ENCODE measurements at regions not wholly inside any gene's neighbourhood (a gene's known extent, or its start where the extent isn't known, plus 50 kb on each side); places are given as distances from the start of the nearest gene placed in this dataset.

DNA sequence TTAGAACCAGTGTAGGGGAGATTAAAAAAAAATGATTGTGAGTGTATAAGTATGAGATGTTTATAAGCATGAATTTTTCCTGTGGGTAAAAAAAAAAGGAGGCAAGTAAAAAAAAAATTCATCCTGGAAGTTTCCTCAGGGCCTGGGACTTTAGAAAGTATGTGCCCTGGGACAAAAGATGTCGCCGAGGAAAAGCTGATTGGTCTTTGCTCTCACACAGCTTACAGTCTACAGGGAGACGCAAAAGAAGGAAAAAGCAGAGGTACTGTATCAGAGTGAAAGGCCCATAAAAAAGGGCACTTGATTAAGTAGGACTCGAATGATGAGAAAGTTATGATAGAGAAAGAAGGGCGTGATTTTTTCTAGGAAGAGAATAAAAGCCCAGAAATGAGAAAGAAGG is 501.4 kb upstream of the MEF2C start:
- no peak for DNase-seq

GRCh38 chr5:89380635-89381034 is 497.7 kb upstream of the MEF2C start:
- DNase-seq = no peak

DNA sequence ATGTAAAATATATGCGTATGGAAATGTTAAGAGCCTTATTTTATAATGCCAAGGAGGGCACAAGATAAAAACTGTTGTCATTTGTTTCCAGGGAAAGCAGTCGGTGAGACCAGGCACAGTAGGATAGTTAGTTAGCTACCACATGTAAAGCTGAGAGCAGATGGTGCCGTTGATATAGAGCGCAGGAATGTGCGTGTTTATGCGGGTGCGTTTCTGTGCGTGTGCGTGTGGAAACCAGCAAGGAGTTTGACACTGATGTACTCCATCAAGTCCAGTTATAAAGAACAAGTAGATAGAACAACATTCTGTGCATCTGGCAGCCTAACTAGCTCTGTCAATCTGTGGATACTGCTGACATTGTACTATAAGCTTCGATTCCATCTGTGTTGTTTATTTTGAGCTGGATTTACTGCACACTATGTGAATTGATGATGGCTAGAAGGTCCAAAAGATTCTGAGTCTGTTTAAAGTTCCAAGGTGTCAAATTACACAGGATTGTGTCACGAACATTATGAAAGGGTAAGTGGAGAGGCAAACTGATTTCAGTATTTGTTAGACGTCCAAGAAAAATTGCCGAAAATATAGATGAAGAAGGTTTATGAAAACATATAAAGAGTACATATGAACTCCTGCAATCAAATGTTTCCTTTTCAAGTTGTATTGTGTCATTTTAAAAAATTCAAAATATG is 494.9 kb upstream of the MEF2C start:
- no peak for DNase-seq

DNA sequence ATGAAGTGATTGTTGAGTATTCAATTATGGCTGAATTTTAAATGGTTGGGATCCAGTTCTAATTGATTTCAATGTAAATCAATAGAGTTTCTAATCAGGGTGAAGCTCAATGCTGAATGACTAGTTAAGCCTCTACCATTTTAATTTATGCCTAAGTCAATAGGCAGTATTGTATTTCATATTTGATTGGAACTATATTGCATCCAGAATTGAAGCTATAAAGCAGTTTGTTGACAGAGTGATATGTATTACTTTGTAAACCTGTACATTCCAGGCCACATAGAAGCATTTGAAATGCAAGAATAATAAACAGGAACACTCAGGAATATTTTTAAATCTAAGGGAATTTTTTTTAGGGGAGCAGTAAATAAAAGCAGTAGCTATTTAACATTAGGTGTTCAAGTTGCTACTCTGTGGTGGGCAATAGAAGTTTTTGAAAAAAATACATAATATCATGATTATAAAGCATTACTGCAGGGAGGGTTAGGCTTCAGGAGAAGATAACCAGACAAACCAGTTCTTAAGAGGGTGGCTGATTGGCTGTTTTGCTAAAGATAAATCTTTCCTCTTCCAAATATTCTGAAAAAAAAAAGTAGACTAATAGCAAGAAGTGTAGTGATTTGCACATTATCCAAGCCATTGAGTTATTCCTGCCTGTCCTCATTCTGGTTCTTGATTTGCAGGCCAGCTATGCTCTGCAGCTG is 492.0 kb upstream of the MEF2C start:
- DNase-seq = no peak

DNA sequence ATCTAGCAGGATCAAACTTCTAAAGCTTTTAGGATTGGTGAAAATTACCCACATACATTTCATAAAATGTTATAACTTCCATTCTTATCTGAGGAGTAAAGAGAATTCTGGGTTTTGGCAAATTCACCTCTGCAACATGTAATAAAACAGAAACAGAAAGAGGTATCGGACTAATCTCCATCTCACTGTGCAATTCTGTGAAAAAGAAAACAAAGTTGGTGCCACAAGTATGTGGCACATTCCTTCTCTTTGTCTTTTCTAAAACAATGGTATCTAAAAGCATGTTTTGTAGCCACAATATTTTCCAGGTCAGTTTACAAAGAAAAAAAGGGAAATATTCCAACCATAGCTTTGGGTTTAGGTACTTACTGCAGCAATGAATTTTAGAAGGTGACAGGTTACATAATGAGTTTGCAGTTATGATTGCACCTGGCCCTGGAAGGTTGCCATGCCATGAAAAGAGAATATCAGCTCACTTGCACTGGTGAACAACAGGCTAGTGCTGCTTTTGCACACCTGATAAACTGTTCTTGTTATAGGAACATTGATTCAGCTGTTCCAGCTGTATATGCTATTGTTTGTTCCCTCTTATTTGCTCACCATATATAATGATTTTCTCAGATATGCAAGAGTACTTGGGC is 491.3 kb upstream of the MEF2C start:
- no peak for DNase-seq

- DNase-seq = no peak
These were observed 489.2 kb upstream of the MEF2C start for GRCh38 chr5:89372176-89372575.

GRCh38 chr5:89371646-89372045 is 488.7 kb upstream of the MEF2C start:
- DNase-seq = no peak

GRCh38 chr5:89359046-89359445 is 476.1 kb upstream of the MEF2C start:
- no peak for DNase-seq

DNA sequence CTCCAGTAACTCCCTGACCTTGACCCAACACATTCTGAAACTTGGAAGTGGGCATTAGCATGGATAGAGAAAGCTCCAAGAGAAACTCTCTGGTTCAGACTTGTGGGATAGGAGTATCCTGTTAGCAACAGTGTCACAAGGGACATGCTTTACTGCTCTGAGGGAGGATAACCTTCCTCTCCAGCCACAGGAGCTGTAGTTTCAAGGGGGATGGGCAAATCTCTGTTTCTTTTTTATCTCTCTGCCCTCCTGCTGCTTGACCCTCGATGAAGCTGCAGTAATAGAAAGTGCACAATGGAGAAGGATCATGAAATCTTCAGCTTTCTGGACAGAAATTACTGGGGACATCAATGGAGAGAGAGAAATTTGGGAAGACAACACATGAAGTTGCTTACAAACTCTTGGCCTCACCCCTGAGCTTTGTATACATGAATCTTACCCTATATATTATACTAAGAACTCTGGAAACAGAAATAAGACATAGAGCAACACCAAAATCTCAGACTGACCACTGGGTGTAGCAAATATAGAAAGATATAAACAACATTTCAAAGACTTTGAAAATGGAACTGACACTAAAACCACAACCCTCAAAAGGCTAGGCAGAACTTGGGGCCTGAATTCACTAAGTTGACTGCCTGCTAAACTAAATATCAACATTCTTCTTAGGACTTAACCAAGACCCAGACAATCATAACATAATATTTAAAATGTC is 471.0 kb upstream of the MEF2C start:
- no peak for DNase-seq

DNA sequence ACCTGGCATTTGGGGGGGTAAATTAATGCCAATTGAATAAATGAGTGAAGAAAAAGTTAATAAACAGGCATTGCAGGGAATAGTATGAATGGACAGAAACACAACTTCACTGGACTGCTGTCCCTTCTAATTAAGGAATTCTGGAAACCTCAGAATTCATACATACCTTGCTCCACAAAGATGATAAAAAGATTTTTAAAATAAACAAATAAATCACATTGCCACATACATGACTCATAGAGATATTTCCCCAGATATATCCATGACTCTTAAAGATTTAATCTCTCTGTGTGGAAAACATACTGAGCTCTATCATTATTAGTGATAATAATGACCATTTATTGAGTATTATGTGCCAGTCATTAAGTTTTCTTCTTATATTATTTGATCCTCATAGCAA is 469.0 kb upstream of the MEF2C start:
- no peak for DNase-seq

DNA sequence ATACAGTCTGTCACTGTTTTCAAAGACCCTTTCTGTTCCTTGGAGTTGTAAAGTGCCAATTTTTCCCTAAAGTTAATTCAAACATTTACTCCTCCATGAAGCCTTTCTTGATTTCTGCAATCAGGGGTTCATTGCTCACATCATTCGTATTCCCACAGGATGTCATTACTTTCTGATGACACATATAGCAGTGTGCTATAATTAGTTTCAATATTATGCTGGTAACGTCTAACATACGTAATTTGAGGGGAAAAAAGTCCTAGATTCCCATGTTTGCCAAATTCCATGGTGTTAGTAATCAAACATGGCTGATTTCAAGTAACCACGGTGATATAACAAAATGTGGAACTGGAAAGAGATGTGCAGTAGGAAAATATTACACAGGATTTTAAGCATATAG is 468.2 kb upstream of the MEF2C start:
- DNase-seq = no peak

DNA sequence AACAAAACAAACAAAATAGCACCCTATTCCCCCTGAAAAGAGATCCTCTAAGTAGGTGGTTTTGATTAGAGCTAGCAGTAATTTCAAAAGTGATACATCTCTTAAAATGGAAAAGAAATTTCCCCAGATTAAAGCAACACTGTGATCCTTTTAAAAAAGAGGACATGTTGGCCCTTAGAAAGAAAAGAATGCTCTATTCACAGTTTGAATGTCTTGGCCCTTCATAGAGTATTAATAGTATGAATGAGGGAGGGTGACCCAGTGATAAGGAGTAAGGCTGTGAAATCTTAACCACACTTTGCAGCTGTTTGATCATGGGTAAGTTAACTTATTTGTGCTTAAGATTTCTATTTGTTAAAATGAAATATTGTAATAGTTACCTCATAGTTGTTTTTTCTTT is 467.7 kb upstream of the MEF2C start:
- DNase-seq = no peak

- no peak for DNase-seq
These were observed 466.4 kb upstream of the MEF2C start for GRCh38 chr5:89349246-89349980.

- DNase-seq = no peak
These were observed 463.6 kb upstream of the MEF2C start for GRCh38 chr5:89346573-89346972.

GRCh38 chr5:89343666-89344065 is 460.7 kb upstream of the MEF2C start:
- no peak for DNase-seq

GRCh38 chr5:89342106-89342876 is 459.3 kb upstream of the MEF2C start:
- DNase-seq = no peak

DNA sequence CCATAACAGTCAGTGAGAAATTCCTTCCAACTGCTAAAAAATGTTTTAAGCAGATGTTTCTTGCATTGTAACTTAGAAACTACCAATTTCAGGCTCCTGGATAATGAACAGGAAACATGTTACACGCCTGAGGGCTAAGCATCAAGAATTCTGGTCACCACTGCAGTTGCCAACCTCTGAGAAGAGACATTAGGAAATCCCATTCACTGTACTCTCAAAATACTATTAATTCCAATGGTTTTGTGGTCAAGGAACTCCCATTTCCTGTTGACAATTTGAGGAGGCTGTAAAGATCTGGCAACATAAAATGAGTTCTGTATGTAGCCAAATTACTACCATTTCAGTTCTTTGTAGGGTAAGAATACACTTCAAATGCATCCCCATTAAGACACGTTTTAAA is 456.0 kb upstream of the MEF2C start:
- no peak for DNase-seq

GRCh38 chr5:89336111-89336510 is 453.1 kb upstream of the MEF2C start:
- no peak for DNase-seq

DNA sequence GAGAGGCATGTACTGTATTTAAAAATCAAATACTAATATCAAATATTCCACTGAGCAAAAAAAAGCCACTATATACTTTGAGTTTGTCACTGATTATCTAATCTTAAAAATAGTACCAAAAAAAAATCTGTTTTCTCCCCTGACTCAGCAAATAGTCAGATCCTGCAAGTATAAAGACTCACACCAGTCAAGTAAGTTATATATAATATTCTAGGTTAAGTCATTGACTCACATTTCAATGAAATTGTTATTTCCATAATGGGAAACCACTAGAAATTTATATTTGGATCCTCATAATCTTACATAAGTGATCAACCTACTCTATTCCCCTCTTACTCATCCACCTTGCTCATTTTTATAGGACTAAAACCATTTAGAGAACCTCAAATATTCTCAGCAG is 447.2 kb upstream of the MEF2C start:
- no peak for DNase-seq

GRCh38 chr5:89327608-89328007 is 444.6 kb upstream of the MEF2C start:
- DNase-seq = no peak

- no peak for DNase-seq
These were observed 442.0 kb upstream of the MEF2C start for GRCh38 chr5:89324990-89325389.

Data from effector CD8-positive, alpha-beta T cell (primary cell).